ENCODE measurements at regions not wholly inside any gene's neighbourhood (a gene's known extent, or its start where the extent isn't known, plus 50 kb on each side); places are given as distances from the start of the nearest gene placed in this dataset.

- no peak for DNase-seq
Measured at GRCh38 chr2:143906850-143907249, 613.1 kb downstream of the ZEB2 start.

GRCh38 chr2:143905587-143905986, 614.3 kb downstream of the ZEB2 start:
- no peak for DNase-seq

DNA sequence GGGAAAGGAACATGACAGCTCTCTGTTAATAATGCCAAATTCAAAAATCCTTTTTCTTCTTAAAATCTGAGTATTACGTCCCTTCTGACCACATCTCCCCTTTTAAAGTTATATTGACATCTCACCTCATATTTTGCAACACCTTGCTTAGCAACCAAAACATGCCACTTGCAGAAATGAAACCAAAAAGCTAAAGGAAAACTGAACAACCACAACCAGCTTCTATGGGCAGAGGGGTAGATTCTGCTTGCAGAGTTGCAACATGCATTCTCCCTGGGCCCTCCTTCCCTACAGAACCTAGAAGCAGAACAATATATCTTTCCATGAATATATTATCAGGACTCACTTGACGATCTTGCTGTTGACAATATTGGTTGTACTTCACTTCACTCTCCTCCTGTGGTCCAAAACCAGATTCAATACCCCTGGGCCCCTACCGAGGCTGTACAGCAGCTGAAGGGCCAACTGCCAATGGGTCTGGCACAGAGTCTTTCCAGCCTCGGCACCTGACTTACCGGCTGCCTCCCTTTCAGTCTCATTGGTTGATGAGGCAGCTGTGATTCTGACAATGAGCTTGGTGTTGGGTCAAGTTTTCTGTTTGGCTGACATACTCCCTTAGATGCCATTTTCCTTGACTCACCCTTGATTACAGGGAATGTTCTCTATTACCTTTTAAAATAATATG, 616.6 kb downstream of the ZEB2 start:
- no peak for DNase-seq

DNA sequence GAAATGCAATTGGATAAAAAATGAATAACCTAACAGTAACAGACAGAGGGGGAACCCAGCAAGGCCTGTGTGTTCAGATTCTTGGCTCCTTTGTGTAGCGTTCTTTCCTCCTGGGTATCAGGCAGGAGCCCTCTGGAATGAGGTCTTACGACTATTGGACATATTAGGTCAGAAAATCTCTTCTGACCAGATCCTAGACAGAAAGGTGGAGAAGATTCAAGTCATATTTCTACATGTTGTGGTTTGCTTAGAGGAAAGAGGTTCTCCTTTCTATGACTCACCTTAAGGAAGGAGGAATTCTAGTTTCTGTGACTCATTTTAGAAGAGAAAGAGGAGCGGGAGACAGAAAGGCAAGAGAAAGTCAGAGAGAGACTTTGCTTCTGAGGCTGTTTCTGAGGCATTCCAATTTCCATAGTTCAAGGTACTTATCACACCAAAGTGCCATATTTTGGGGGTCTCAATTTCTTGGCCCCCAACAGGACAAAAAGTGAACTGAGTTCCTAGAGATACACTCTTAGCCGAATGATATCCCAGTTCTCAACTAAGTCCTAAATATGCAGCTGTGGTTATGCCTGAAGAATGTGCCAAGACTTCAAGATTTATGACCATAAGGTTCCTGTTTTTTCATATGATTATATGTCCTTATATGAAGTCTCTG, 618.6 kb downstream of the ZEB2 start:
- no peak for DNase-seq

DNA sequence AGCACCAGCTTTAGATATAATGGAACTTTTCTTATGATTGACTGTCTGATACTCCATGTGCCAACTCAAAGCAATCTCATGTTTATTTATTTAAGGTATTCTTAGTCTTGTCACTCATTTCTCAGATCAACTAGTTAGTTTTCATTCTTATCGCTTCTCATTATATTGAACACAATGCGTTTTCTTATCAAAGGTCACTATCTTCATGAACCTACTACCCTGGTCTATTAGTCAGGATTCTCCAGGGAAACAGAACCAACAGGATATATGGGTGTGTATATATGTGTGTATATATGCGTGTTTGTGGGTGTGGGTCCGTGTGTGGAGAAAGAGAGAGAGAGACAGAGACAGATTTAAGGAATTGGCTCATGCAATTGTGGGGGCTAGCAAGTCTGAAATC, 619.9 kb downstream of the ZEB2 start:
- no peak for DNase-seq

GRCh38 chr2:143893371-143893770, 626.5 kb downstream of the ZEB2 start:
- DNase-seq, result no peak

DNA sequence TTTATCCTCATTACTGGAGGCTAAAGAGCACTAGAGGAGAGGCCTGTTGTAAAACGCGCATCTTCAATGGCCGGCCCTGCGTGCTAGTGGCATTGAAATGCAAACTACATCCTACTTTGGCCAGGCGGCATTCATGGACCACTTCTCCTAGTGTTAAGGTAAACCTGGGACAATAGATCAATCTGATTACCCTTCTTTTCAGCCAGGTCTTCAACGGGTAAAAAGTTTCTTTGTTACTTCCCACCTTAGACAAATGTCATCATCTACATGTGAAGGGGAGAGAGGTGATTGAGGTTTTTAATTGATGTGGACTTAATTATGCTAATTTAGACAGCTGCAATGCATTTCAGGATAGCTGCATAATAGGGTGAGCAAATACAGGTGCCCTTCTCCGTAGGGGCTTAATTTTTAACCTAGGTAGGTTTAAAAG, 628.0 kb downstream of the ZEB2 start:
- peak; percentile 9 for DNase-seq

DNA sequence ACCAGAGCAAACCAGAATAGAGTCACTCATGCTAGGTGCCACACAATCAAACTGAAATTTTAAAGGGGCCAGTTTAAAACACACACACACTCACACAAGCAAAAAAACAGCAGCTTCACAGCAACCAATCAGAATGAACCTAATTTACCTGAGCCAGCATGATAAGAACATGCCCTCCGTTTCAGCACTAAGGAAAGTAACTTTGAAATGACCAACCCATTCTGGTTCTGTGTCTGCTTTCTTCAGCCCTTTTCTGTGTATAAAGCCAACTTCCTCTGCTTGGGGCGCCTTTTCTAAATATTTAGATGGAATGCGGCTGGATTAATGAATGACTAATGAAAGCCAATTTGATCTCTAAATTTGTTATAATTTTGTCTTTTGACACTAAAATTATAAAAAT, 629.1 kb downstream of the ZEB2 start:
- DNase-seq, result no peak

DNA sequence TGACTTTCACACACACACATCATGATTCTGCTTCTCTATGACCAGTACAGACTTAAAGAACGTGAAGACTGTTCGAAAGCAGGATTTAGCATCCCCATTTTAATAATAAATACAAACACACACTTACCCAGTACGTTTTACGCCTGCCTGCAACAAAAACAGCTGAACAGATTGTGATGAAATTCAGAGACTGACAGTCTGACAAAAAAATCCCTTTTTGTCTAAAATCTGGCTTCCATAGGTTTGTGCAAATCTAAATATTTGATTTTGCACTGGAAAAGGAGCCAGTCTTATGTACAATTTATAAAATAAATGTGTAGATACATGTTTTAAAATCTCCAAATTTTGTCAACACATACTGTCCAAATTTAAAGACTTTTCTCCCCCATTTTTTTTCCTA, 630.7 kb downstream of the ZEB2 start:
- DNase-seq, result no peak

GRCh38 chr2:143885461-143885860, 634.5 kb downstream of the ZEB2 start:
- DNase-seq, result no peak

DNA sequence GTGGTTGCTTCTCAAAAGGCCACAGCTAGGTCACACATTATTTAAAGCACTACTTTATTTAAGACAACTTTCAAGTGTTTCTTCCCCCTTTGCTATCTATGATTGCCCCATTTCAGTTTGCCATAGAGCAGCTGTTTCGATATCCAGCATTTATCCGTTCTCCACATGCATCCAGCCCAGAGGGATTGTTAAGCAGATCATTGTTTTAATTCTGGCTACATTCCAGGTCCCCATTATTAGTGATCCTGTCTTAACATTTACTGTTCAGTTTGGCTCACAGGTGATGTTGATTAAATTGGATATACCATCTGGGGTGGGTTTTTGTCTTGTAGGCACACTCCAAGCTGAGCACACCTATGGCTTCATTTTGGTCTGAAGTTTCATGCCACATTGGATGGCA, 638.7 kb downstream of the ZEB2 start:
- no peak for DNase-seq

GRCh38 chr2:143877876-143878530, 641.9 kb downstream of the ZEB2 start:
- DNase-seq, result peak; percentile 2

- no peak for DNase-seq
Measured at GRCh38 chr2:143877056-143877455, 642.9 kb downstream of the ZEB2 start.

- DNase-seq, result no peak
Measured at GRCh38 chr2:143875295-143876233, 644.4 kb downstream of the ZEB2 start.

GRCh38 chr2:143873886-143874285, 646.0 kb downstream of the ZEB2 start:
- no peak for DNase-seq

DNA sequence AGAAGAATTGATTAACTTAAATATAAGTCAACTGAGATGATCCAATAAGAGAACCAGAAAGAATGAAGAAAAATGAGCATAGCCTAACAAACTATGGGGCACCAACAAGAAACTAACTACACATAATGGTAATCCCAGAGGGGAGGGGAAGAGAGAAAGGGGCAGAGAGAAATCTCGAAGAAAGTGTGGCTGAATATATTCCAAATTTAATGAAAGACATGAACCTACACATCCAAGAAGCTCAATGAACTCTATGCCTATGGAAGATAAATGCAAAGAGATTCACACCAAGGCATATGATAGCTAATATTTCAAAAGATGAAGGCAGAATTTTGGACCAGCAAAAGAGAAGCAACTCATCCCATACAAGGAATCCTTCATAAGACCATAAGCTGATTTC, 649.2 kb downstream of the ZEB2 start:
- no peak for DNase-seq

DNA sequence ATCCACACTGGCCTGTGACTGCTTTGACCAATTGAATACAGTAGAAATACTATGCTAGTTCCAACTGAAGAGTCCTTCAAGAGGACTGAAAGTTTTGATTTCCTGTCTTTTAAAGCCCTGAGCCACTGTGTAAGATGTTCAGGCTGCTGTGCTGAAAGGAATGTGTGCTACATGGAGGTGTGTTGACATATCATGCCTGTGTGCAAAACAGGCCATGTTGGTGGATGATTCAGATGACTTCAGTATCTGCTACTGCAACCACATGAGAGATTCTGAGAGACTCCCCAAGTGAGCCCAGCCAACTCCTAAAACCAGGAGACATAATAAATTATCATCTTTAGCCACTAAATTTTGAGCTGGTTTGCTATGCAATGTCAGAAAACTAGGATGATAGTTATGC, 662.9 kb downstream of the ZEB2 start:
- DNase-seq, result no peak

- DNase-seq, result no peak
Measured at GRCh38 chr2:143852759-143853158, 667.2 kb downstream of the ZEB2 start.

DNA sequence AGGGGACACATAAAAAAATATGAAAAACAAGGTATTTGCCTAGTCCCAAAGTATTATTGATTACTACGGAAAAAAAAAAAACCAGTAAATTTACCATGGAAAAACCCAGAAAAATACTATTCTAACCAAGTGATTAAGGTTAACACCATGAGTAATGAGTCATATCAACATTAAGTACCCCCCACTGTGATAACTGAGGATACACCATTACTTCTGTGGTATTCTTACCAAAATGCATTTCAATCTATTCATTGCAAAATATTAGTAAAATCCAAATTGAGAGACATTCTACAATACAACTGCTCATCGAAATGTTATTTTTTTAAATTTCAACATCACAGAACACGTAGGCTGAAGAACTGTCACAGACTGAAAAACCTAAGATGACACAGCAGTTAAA, 669.8 kb downstream of the ZEB2 start:
- no peak for DNase-seq

- no peak for DNase-seq
Measured at GRCh38 chr2:143847257-143847656, 672.7 kb downstream of the ZEB2 start.

GRCh38 chr2:143844986-143845385, 674.9 kb downstream of the ZEB2 start:
- no peak for DNase-seq

GRCh38 chr2:143843686-143844085, 676.2 kb downstream of the ZEB2 start:
- DNase-seq, result no peak

DNA sequence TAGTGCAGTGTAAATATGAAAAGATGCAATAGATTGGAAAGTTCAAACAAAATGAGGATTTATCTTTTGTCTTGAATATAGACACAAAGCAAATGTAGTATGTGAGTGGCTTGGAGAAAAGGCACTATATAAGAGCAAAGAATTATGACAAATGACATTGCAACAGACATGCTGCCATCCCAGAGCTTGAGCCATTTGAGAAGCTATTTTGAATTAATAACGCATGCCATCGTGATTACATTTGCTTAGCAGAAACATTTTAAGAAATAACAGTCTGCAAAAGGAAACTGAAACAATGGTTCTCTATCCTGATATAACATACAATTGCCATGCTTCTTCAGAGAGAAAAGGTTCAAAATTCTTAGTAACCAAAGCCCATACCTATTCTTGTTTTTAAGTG, 677.1 kb downstream of the ZEB2 start:
- no peak for DNase-seq

Measured in NCI-H774 (cell line).